Caco-2 (cell line): ENCODE measurements at regions not wholly inside any gene's neighbourhood (a gene's known extent, or its start where the extent isn't known, plus 50 kb on each side); places are given as distances from the start of the nearest gene placed in this dataset.

Source experiments
- BruUV-seq: library from RNA; stranded (reverse); fragments of 400-500 nt; replicated peaks from 2 replicates; lab custom pipeline; 2021; lab: Mats Ljungman, UMichigan
- CTCF ChIA-PET: fragments of 300-600 bp; sonication (Branson Sonifier 250); formaldehyde crosslinking; loops from one replicate; lab custom pipeline; 2022; ENCODE audit warnings: antibody characterized with exemption; lab: Charles Lee
- POLR2A ChIA-PET: fragments of 300-600 bp; sonication (Branson Sonifier 250); formaldehyde crosslinking; loops from one replicate; lab custom pipeline; 2022; ENCODE audit warnings: antibody characterized with exemption; lab: Charles Lee
- DNase-seq, 2 experiments: peaks; one replicate each; pipeline versions ENCODE4 v3.0.0 to v3.0.0-alpha.2; 2020 to 2022
- H3K27me3 ChIP-seq: replicated peaks from 2 replicates; pipeline ENCODE4 v1.6.0; 2011; ENCODE audit warnings: low read length; ENCODE audit not compliant: control insufficient read depth, insufficient read depth
- H3K36me3 ChIP-seq: 2 replicates; pipeline ENCODE4 v1.5.1; 2011; ENCODE audit warnings: low read length; ENCODE audit not compliant: control insufficient read depth, insufficient read depth
- H3K4me1 ChIP-seq: fragments of 250-450 bp; sonication (Bioruptor Pico); 2 replicates; pipeline ENCODE4 v1.5.1; 2020; ENCODE audit warnings: mild to moderate bottlenecking
- H3K4me3 ChIP-seq: 2 replicates; pipeline ENCODE4 v1.5.1; 2011; ENCODE audit warnings: low read depth, mild to moderate bottlenecking, control low read depth, low read length
- H3K9me3 ChIP-seq: fragments of 250-450 bp; sonication (Bioruptor Pico); 2 replicates; pipeline ENCODE4 v1.5.1; 2020; ENCODE audit warnings: mild to moderate bottlenecking, moderate library complexity
- H3K27ac Mint-ChIP-seq: one replicate; pipeline ENCODE4 v1.8.0; 2022; ENCODE audit warnings: mixed read lengths; ENCODE audit not compliant: unreplicated experiment
- H3K27me3 Mint-ChIP-seq: one replicate; pipeline ENCODE4 v1.8.0; 2022; ENCODE audit warnings: mixed read lengths; ENCODE audit not compliant: insufficient read depth, unreplicated experiment
- H3K36me3 Mint-ChIP-seq: one replicate; pipeline ENCODE4 v1.8.0; 2022; ENCODE audit warnings: mild to moderate bottlenecking, mixed read lengths; ENCODE audit not compliant: insufficient read depth, unreplicated experiment
- H3K4me1 Mint-ChIP-seq: one replicate; pipeline ENCODE4 v1.8.0; 2022; ENCODE audit warnings: low read depth, mixed read lengths; ENCODE audit not compliant: unreplicated experiment
- H3K4me3 Mint-ChIP-seq: one replicate; pipeline ENCODE4 v1.8.0; 2022; ENCODE audit warnings: mild to moderate bottlenecking, moderate library complexity, mixed read lengths; ENCODE audit not compliant: unreplicated experiment
- H3K9me3 Mint-ChIP-seq: one replicate; pipeline ENCODE4 v1.8.0; 2022; ENCODE audit warnings: mixed read lengths; ENCODE audit not compliant: unreplicated experiment
- intact Hi-C: fragments of 100-400 bp; cut with micrococcal nuclease; formaldehyde crosslinking; loops from one replicate; pipeline ENCODE4 v1.10.0; 2022; ENCODE audit not compliant: unreplicated experiment
- TF ChIP-seq, protein P1 (sequence below), 2 experiments: fragments of 200-600 bp in 1 of 2; IDR thresholded peaks; 1 replicate in 1 of 2; 2 replicates in 1 of 2; pipeline versions ENCODE4 v1.5.1 to v1.8.0; 2011 to 2022; ENCODE audit warnings: antibody characterized with exemption in 1 of 2, control low read depth in 1 of 2, inconsistent platforms in 1 of 2, low read depth in 1 of 2, low read length in 1 of 2, mild to moderate bottlenecking in 1 of 2, moderate library complexity in 1 of 2; ENCODE audit not compliant: insufficient read depth in 1 of 2, severe bottlenecking in 1 of 2, unreplicated experiment in 1 of 2

DNA sequence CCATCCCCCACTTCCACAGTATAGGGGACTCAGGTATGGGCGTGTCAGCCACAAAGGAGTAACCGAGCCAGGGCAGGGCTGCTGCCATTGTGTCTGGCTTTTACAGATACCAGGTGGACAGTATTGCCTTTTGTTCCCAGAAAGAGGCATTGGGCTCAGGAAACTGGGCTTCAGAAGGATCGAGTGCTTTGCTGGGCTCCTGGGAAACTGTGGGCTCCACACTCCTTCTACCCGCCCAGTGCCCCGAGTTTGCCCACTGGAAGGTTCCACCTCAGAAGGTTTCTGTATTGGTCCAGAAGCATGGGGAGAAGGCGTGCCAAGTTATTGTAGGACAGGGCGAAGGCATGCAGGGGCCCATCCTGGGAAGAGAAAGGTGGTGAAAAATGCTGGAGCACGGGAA lies 894.4 kb downstream of the TBC1D22A start:
- H3K4me1 ChIP-seq, result no peaks in the 10 kb centered on the region
- ChIA-PET CTCF (no interaction called here), POLR2A (no interaction called here)
- DNase-seq, result no peak
- no peaks in the 10 kb centered on the region for H3K27me3 ChIP-seq
- TF ChIP-seq, protein P1, sequence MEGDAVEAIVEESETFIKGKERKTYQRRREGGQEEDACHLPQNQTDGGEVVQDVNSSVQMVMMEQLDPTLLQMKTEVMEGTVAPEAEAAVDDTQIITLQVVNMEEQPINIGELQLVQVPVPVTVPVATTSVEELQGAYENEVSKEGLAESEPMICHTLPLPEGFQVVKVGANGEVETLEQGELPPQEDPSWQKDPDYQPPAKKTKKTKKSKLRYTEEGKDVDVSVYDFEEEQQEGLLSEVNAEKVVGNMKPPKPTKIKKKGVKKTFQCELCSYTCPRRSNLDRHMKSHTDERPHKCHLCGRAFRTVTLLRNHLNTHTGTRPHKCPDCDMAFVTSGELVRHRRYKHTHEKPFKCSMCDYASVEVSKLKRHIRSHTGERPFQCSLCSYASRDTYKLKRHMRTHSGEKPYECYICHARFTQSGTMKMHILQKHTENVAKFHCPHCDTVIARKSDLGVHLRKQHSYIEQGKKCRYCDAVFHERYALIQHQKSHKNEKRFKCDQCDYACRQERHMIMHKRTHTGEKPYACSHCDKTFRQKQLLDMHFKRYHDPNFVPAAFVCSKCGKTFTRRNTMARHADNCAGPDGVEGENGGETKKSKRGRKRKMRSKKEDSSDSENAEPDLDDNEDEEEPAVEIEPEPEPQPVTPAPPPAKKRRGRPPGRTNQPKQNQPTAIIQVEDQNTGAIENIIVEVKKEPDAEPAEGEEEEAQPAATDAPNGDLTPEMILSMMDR (IDR thresholded peaks at IDR 0.05; ENCODE audit: insufficient read depth in 1 of 2, low read depth in 1 of 2, low read length in 1 of 2, severe bottlenecking in 1 of 2, unreplicated experiment in 1 of 2), result no peak
- Mint-ChIP-seq H3K27ac (no peak overlapping the region), H3K36me3 (peaks cover 9% of the 10 kb centered on the region), H3K4me1 (no peaks in the 10 kb centered on the region), H3K27me3 (no peaks in the 10 kb centered on the region), H3K4me3 (no peak overlapping the region), H3K9me3 (peaks cover 34% of the 10 kb centered on the region)
- H3K4me3 ChIP-seq, result no peak overlapping the region
- no peaks in the 10 kb centered on the region for H3K36me3 ChIP-seq
- intact Hi-C loops, result no loop called here
- BruUV-seq, result no TSS peak
- no peaks in the 10 kb centered on the region for H3K9me3 ChIP-seq

DNA sequence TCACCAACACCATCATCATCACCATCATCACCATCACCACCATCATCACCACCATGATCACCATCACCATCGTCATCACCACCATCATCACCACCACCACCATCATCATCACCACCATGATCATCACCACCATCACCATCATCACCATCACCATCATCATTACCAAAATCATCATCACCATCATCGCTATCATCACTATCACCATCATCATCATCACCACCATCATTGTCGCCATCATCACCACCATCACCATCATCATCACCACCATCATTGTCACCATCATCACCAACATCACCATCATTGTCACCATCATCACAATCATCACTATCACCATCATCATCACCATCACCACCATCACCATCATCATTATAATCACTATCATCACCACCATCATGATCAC lies 893.5 kb downstream of the TBC1D22A start:
- H3K27ac Mint-ChIP-seq, result no peak overlapping the region
- H3K4me3 Mint-ChIP-seq, result no peak overlapping the region
- no peaks in the 10 kb centered on the region for H3K4me1 Mint-ChIP-seq
- TF ChIP-seq, protein P1 (IDR thresholded peaks at IDR 0.05; ENCODE audit: insufficient read depth in 1 of 2, low read depth in 1 of 2, low read length in 1 of 2, severe bottlenecking in 1 of 2, unreplicated experiment in 1 of 2), result no peak
- BruUV-seq, result no TSS peak
- H3K36me3 Mint-ChIP-seq, result peaks cover 9% of the 10 kb centered on the region
- CTCF ChIA-PET, result no interaction called here
- Histone ChIP-seq H3K36me3 (no peaks in the 10 kb centered on the region; the same call in 1 of the 2 replicates), H3K27me3 (no peaks in the 10 kb centered on the region), H3K4me3 (no peak overlapping the region), H3K4me1 (no peaks in the 10 kb centered on the region), H3K9me3 (no peaks in the 10 kb centered on the region)
- DNase-seq, result no peak
- H3K27me3 Mint-ChIP-seq, result no peaks in the 10 kb centered on the region
- intact Hi-C loops, result no loop called here
- POLR2A ChIA-PET, result no interaction called here
- H3K9me3 Mint-ChIP-seq, result peaks cover 37% of the 10 kb centered on the region

DNA sequence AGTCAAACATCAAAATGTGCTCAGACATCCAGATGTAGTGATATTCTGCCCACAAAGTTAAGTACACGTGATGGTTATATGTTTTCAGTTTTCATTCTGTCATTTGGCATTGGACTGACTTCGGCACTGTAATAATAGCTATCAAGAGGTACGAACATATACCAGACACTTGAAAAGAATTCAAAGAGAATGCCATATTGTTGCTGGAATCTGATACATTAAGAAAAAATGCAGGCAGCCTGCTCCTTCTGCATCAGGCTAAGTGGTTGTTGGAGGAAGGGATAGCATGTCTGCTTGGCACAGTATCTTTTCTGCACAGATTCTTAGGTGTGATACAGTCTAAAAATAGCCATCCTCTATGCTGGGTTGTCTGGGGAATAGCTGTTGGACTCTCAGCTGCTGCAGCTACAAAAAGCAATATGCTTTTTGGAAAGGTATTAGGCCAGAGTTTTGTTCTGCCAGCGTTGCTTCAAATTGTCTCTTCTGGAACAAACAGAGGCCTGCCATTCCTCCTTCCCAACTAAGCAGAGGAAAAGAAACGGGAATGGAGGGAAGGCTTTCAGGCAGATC lies 892.6 kb downstream of the TBC1D22A start:
- H3K27me3 Mint-ChIP-seq, result no peaks in the 10 kb centered on the region
- POLR2A ChIA-PET, result no interaction called here
- H3K36me3 ChIP-seq, result no peaks in the 10 kb centered on the region; the same call in 1 of the 2 replicates
- no peaks in the 10 kb centered on the region for H3K4me1 Mint-ChIP-seq
- H3K27me3 ChIP-seq, result no peaks in the 10 kb centered on the region
- no peaks in the 10 kb centered on the region for H3K4me1 ChIP-seq
- H3K36me3 Mint-ChIP-seq, result peaks cover 9% of the 10 kb centered on the region
- CTCF ChIA-PET, result no interaction called here
- TF ChIP-seq, protein P1 (IDR thresholded peaks at IDR 0.05; ENCODE audit: insufficient read depth in 1 of 2, low read depth in 1 of 2, low read length in 1 of 2, severe bottlenecking in 1 of 2, unreplicated experiment in 1 of 2), result no peak
- DNase-seq, result no peak
- peaks cover 28% of the 10 kb centered on the region for H3K9me3 Mint-ChIP-seq
- H3K4me3 Mint-ChIP-seq, result no peak overlapping the region
- no peak overlapping the region for H3K4me3 ChIP-seq
- intact Hi-C loops, result no loop called here
- H3K9me3 ChIP-seq, result no peaks in the 10 kb centered on the region
- H3K27ac Mint-ChIP-seq, result no peak overlapping the region
- BruUV-seq, result no TSS peak
